GM12873 (cell line): ENCODE measurements at regions not wholly inside any gene's neighbourhood (a gene's known extent, or its start where the extent isn't known, plus 50 kb on each side); places are given as distances from the start of the nearest gene placed in this dataset.

Source experiments
- TF ChIP-seq, protein P1 (sequence below): IDR thresholded peaks from 2 replicates; pipeline ENCODE4 v1.5.1; 2012; ENCODE audit warnings: low read depth, mild to moderate bottlenecking, moderate library complexity, low read length, control low read depth; ENCODE audit not compliant: insufficient read depth; ENCODE audit errors: missing control alignments

DNA sequence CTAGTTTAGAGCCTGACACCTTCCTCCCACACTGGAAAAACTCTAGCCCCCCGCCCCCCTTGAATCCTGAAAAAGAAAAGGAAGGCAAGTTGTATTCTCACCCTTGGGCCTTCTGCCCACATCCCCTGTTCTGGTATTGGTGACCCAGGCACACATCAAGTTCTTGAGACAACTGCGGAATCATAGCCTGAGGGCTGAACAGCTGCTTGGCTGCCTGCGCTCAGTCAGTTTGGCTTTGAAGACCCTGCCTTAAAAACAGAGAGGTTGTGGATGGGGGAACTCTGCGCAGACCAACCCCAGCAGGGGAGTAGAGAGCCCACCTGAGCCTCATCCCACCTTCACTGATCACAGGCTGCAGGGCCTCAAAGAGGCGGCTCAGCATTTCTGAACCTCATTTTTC lies 229.2 kb downstream of the ANAPC1 start:
- TF ChIP-seq, protein P1, sequence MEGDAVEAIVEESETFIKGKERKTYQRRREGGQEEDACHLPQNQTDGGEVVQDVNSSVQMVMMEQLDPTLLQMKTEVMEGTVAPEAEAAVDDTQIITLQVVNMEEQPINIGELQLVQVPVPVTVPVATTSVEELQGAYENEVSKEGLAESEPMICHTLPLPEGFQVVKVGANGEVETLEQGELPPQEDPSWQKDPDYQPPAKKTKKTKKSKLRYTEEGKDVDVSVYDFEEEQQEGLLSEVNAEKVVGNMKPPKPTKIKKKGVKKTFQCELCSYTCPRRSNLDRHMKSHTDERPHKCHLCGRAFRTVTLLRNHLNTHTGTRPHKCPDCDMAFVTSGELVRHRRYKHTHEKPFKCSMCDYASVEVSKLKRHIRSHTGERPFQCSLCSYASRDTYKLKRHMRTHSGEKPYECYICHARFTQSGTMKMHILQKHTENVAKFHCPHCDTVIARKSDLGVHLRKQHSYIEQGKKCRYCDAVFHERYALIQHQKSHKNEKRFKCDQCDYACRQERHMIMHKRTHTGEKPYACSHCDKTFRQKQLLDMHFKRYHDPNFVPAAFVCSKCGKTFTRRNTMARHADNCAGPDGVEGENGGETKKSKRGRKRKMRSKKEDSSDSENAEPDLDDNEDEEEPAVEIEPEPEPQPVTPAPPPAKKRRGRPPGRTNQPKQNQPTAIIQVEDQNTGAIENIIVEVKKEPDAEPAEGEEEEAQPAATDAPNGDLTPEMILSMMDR = no peak

DNA sequence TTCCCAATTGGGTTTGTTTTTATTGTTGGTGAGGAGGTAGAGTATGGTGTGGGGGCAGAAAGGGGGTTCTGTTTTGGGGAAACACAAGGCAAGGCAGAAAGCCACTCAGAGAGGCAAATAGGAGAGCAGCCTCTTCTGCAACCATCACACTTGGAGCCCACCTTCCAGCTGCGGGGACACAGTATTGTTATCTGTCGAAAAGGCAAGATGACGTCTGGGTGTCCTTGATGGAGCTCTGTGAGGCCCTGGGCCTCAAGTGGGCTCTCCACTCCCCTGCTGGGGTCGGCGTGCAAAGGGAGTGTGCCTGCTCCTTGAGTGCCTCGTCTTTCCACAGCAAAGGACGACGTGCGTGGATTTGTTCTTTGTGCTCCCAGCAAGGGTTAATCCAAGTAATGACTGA lies 227.6 kb downstream of the ANAPC1 start:
- TF ChIP-seq, protein P1 = no peak

DNA sequence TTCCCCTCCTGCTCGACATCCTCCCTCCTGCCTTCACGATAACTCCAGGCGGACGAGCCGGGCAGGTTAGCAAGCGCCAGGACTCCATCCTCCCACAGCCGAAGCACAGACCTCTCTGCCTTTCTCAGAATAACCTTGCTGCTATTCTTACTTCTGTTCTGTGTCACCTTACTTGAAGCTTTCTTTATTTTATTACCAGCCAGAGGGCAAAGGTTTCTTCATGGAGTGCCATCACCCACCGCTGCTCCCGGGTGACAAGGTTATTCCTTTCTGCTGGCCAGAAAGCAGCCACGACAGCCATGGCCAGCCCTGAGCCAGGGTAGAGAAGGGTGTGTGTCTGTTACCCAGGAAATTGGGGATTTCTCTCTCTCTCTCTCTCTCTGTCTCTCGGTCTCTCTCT lies 227.1 kb downstream of the ANAPC1 start:
- TF ChIP-seq, protein P1 = no peak

DNA sequence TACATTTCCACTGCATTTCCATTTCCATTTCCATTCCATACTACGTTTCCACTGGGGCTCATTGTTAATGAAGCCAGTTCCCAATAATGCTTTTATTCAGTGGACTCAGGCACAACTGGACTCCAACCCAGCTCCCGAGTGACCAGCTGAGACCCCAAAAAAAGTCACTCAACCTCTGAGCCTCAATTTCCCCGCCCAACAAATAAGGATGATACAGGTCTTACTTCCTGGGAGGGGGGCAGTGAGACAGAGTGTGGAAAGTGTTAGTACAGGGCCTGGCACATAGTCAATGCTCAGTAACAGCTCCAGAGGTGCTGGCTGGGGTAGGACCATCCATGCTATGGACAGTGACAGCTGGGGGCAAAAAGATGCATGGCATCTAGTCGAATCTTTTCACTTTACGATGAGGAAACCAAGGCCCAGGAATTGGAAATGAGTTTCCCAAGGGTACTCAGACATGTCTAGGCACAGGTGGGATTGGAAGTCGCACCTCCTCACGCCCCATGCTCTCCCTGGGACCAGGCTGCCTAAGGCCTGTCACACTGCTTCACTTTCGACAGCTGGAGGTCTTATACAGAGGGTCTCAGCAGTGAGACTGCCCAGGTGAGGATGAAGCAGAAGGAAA lies 226.5 kb downstream of the ANAPC1 start:
- TF ChIP-seq, protein P1 = no peak

DNA sequence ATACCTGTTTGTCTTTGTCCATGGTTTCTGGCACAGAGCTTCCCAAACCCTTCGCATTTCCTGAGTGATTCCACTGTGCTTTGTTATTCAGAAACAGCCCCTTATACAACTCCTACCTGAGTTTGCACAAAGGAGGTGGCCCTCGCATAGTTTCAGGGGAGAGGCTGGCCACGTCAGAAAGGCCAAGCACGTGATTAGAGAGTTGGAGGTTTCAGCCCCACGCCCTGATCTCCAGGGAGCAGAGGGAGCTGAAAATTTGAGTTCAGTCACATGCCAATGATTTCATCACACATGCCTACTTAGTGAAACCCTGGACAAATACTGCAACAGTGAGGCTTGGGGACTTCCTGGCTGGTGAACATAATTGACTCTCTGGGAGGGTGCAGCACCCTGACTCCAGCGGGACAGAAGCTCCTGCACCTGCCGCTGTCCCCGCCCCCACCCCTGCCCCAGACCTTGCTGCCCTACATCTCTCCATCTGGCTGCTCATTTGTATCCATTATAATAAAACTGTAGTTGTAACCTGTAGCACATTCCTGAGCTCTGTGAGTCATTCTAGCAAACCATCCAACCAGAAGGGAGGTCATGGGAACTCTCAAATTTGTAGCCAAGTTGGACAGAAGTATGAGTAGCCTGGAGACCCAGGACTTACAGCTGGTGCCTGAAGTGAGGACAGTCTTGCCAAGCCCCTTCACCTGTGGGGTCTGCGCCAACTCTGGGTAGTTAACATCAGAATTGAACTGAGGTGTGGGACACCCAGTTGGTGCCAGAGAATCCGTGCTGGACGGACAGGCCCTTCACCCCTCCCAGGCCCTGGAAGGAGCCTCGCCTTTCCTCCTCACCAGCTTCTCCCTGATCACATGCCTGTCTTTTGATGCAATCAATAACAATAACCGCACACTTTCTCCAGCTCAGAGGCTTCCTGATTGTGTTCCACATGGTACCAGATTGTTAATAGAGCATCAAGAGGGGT lies 224.3 kb downstream of the ANAPC1 start:
- TF ChIP-seq, protein P1 = no peak

GRCh38 chr2:111660811-111661210 lies 223.2 kb downstream of the ANAPC1 start:
- TF ChIP-seq, protein P1 = no peak

GRCh38 chr2:111661286-111661940 lies 222.6 kb downstream of the ANAPC1 start:
- TF ChIP-seq, protein P1 = no peak
